PC-9 (cell line): ENCODE measurements at regions not wholly inside any gene's neighbourhood (a gene's known extent, or its start where the extent isn't known, plus 50 kb on each side); places are given as distances from the start of the nearest gene placed in this dataset.

Experiments
- CTCF ChIP-seq: fragments of 200-600 bp; sonication (generic); conservative IDR thresholded peaks from 2 replicates; pipeline ENCODE4 v1.6.1; 2017; ENCODE audit warnings: mixed run types, antibody characterized with exemption, mild to moderate bottlenecking, moderate library complexity
- EZH2 ChIP-seq: fragments of 200-600 bp; sonication (generic); IDR thresholded peaks from 2 replicates; pipeline ENCODE4 v1.8.0; 2017; ENCODE audit warnings: antibody characterized with exemption, low read depth

DNA sequence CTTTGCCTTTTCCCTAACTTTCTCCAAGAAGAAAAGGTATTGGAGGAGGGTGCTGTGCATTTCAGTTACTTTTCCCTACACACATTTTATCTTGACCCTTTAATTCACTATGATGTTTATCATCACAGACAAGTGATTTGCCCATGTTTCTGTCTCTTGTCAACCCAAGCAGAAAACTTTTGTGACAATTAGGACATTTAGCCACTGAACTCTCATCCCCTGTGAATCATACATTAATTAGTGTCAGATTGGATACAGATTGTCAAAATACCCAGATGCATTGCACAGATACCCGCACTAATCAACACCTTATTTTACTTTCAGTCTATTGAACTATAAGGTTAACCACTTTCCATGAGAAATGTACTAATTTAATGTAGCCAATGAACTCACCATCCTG, 912.9 kb downstream of the SORCS1 start:
- no peak for TF ChIP-seq EZH2
- no peak for TF ChIP-seq CTCF
